NCI-H345 (cell line): ENCODE measurements at regions not wholly inside any gene's neighbourhood (a gene's known extent, or its start where the extent isn't known, plus 50 kb on each side); places are given as distances from the start of the nearest gene placed in this dataset.
"Not testable (repeated sequence)": the region's sequence is repeated elsewhere in the genome, so short reads cannot be mapped to it uniquely, and the experiment has no call there.

Experiments
- DNase-seq: peaks from one replicate; lab custom pipeline; 2025; lab: John Stamatoyannopoulos, UW

- no peak for DNase-seq
Measured at GRCh38 chr3:26145769-26146168, 355.9 kb downstream of the OXSM start.

GRCh38 chr3:26157428-26157827, 367.5 kb downstream of the OXSM start:
- not testable (repeated sequence) for DNase-seq

GRCh38 chr3:26171006-26171405, 381.1 kb downstream of the OXSM start:
- DNase-seq, result no peak

- DNase-seq, result no peak
Measured at GRCh38 chr3:26191556-26191955, 401.7 kb downstream of the OXSM start.

GRCh38 chr3:26193558-26193957, 403.7 kb downstream of the OXSM start:
- DNase-seq, result no peak

GRCh38 chr3:26196781-26197180, 406.9 kb downstream of the OXSM start:
- no peak for DNase-seq

- DNase-seq, result no peak
Measured at GRCh38 chr3:26198609-26199008, 408.7 kb downstream of the OXSM start.

- DNase-seq, result no peak
Measured at GRCh38 chr3:26202169-26202568, 412.3 kb downstream of the OXSM start.

GRCh38 chr3:26205475-26205874, 415.6 kb downstream of the OXSM start:
- DNase-seq, result no peak

- DNase-seq, result no peak
Measured at GRCh38 chr3:26208201-26208600, 414.4 kb upstream of the LRRC3B start.

GRCh38 chr3:26229801-26230200, 392.8 kb upstream of the LRRC3B start:
- DNase-seq, result no peak

GRCh38 chr3:26233374-26233773, 389.2 kb upstream of the LRRC3B start:
- DNase-seq, result no peak

- no peak for DNase-seq
Measured at GRCh38 chr3:26236531-26236930, 386.0 kb upstream of the LRRC3B start.

- DNase-seq, result no peak
Measured at GRCh38 chr3:26237036-26237682, 385.4 kb upstream of the LRRC3B start.

- not testable (repeated sequence) for DNase-seq
Measured at GRCh38 chr3:26244586-26244985, 378.0 kb upstream of the LRRC3B start.

- no peak for DNase-seq
Measured at GRCh38 chr3:26245236-26245635, 377.3 kb upstream of the LRRC3B start.

GRCh38 chr3:26246901-26247300, 375.7 kb upstream of the LRRC3B start:
- DNase-seq, result no peak

GRCh38 chr3:26247712-26248111, 374.9 kb upstream of the LRRC3B start:
- no peak for DNase-seq

- no peak for DNase-seq
Measured at GRCh38 chr3:26252001-26252400, 370.6 kb upstream of the LRRC3B start.

GRCh38 chr3:26256224-26256623, 366.3 kb upstream of the LRRC3B start:
- no peak for DNase-seq

- DNase-seq, result no peak
Measured at GRCh38 chr3:26259176-26259575, 363.4 kb upstream of the LRRC3B start.

GRCh38 chr3:26260139-26260538, 362.4 kb upstream of the LRRC3B start:
- no peak for DNase-seq

- DNase-seq, result no peak
Measured at GRCh38 chr3:26264708-26265107, 357.9 kb upstream of the LRRC3B start.

- no peak for DNase-seq
Measured at GRCh38 chr3:26271848-26272247, 350.7 kb upstream of the LRRC3B start.

- DNase-seq, result no peak
Measured at GRCh38 chr3:26273196-26273595, 349.4 kb upstream of the LRRC3B start.
